Thoracic aorta (tissue), 2 donors: ENCODE measurements at regions not wholly inside any gene's neighbourhood (a gene's known extent, or its start where the extent isn't known, plus 50 kb on each side); places are given as distances from the start of the nearest gene placed in this dataset.

ENCODE experiments used
- ATAC-seq: fragments of 150-250 bp; one replicate; pipeline ENCODE4 v1.8.0; 2017; ENCODE audit warnings: low read depth; ENCODE audit not compliant: insufficient number of reproducible peaks, low FRiP score
- DNase-seq: peaks from one replicate; pipeline ENCODE4 v3.0.0-alpha.2; 2020; ENCODE audit warnings: low spot score
- H3K27ac ChIP-seq, 2 donors: fragments of 200-600 bp; sonication (generic); 1 replicate in 1 of 2; 2 replicates in 1 of 2; pipeline ENCODE4 v1.5.1; 2016; ENCODE audit warnings: mild to moderate bottlenecking in 2 of 2, moderate library complexity in 2 of 2
- H3K27me3 ChIP-seq: fragments of 200-600 bp; sonication (generic); replicated peaks from 2 replicates; pipeline ENCODE4 v1.6.0; 2016; ENCODE audit warnings: mild to moderate bottlenecking; ENCODE audit not compliant: insufficient read depth
- H3K36me3 ChIP-seq: fragments of 200-600 bp; sonication (generic); one replicate; pipeline ENCODE4 v1.5.1; 2016
- H3K4me1 ChIP-seq, 2 donors: fragments of 200-600 bp; sonication (generic); 1 replicate in 1 of 2; 2 replicates in 1 of 2; pipeline versions ENCODE4 v1.5.1 to v1.6.0; 2016; ENCODE audit warnings: low read depth in 2 of 2, mild to moderate bottlenecking in 1 of 2; ENCODE audit not compliant: control insufficient read depth in 1 of 2
- H3K4me3 ChIP-seq: fragments of 200-600 bp; sonication (generic); 2 replicates; pipeline ENCODE4 v1.5.1; 2016; ENCODE audit warnings: mild to moderate bottlenecking
- H3K9me3 ChIP-seq: fragments of 200-600 bp; sonication (generic); 2 replicates; pipeline ENCODE4 v1.5.1; 2016
- TF ChIP-seq, protein P1 (sequence below): fragments of 200-600 bp; sonication (generic); IDR thresholded peaks from one replicate; pipeline ENCODE4 v1.5.1; 2019; ENCODE audit warnings: antibody characterized with exemption

DNA sequence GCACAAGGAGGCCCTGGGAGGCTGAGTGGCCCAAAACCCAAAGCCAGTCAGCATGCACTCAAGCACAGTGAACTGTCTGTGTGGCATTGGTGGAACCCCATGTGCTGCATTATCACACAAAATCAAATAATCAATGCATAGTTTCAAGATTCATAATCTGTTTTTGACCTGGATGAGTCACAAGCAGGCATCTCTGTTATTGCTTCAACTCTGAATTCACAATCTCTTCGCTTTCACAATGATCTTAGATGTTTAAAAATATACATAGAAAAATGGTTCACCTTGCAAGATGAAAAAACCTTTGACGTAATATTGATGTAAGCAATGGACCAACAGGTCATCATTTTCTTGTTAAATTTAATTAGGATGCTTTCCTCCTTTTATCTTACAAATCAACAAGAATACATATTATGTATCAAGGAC, 455.4 kb downstream of the IRS2 start:
- TF ChIP-seq, protein P1, sequence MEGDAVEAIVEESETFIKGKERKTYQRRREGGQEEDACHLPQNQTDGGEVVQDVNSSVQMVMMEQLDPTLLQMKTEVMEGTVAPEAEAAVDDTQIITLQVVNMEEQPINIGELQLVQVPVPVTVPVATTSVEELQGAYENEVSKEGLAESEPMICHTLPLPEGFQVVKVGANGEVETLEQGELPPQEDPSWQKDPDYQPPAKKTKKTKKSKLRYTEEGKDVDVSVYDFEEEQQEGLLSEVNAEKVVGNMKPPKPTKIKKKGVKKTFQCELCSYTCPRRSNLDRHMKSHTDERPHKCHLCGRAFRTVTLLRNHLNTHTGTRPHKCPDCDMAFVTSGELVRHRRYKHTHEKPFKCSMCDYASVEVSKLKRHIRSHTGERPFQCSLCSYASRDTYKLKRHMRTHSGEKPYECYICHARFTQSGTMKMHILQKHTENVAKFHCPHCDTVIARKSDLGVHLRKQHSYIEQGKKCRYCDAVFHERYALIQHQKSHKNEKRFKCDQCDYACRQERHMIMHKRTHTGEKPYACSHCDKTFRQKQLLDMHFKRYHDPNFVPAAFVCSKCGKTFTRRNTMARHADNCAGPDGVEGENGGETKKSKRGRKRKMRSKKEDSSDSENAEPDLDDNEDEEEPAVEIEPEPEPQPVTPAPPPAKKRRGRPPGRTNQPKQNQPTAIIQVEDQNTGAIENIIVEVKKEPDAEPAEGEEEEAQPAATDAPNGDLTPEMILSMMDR: no peak

DNA sequence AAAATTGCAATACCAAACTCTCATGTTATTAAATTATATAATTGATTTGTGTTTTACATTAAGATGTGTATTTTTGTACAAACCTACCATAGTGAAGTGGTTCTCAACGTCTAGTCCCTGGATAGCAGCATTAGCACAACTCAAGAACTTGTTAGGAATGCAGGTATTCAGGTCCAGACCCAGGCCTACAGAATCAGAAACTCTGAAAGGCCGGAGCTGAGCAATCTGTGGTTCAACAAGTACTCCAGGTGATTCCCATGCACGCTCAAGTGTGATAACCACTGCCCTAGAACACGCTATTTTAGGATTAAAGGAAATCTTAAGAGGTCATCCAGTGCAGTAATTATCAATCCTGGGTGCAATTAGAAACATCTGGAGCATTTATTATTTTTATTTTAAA, 456.3 kb downstream of the IRS2 start:
- no peak for ATAC-seq
- H3K9me3 ChIP-seq: no peaks in the 10 kb centered on the region
- H3K4me3 ChIP-seq: no peak overlapping the region
- no peaks in the 10 kb centered on the region for H3K36me3 ChIP-seq
- TF ChIP-seq, protein P1: no peak
- no peak for DNase-seq
- no peaks in the 10 kb centered on the region for H3K4me1 ChIP-seq
- H3K27ac ChIP-seq: no peak overlapping the region
- no peaks in the 10 kb centered on the region for H3K27me3 ChIP-seq

More for the DNA sequence above, 455.4 kb downstream of the IRS2 start:
- Histone ChIP-seq H3K4me1 (no peaks in the 10 kb centered on the region), H3K27ac (no peak overlapping the region), H3K9me3 (no peaks in the 10 kb centered on the region), H3K27me3 (no peaks in the 10 kb centered on the region), H3K36me3 (no peaks in the 10 kb centered on the region), H3K4me3 (no peak overlapping the region)
- ATAC-seq: no peak
- DNase-seq: no peak

DNA sequence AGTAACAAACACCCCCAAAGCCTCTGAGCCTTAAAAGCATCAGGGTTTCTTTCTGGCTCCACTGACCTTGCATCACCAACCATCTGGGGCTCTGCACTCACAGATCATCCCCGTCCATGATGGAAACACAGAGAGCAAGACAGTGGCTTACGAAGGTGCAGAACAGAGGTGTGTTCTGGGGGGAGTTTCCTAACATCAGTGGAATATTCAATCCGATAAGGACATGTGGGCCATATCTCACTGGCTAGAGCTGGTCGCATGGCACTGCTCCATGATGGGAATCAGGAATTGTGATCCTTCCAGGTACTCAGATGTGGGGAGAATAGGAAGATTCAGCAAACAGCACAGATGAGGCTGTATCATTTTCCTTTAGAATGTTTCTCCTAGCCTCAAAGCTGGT, 457.2 kb downstream of the IRS2 start:
- Histone ChIP-seq H3K9me3 (no peaks in the 10 kb centered on the region), H3K36me3 (no peaks in the 10 kb centered on the region), H3K27ac (no peak overlapping the region), H3K4me1 (no peaks in the 10 kb centered on the region), H3K27me3 (no peaks in the 10 kb centered on the region), H3K4me3 (no peak overlapping the region)
- DNase-seq (no peak), ATAC-seq (no peak)
- TF ChIP-seq, protein P1: no peak

DNA sequence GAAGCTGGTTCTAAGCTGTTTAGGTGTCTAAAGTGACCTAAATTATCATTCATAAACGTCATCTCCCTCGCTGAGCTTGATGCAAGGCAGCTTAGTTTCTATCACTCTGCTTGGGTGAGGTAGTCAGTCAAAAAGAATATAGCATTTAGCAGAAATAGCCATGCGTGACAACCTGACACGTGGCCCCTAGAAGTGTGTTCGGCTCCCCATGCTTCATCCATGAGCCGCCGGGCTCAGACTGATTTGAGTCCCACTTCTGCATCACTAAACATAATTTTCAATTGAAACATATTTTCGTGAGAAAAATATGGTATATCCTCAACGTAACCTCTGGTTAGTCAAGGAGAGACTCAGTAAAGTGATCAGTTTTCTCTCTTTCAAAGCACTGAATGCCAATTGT, 459.8 kb downstream of the IRS2 start:
- Histone ChIP-seq H3K9me3 (no peaks in the 10 kb centered on the region), H3K27ac (no peak overlapping the region), H3K36me3 (no peaks in the 10 kb centered on the region), H3K27me3 (no peaks in the 10 kb centered on the region), H3K4me1 (no peaks in the 10 kb centered on the region), H3K4me3 (no peak overlapping the region)
- DNase-seq (no peak), ATAC-seq (no peak)
- TF ChIP-seq, protein P1: no peak

DNA sequence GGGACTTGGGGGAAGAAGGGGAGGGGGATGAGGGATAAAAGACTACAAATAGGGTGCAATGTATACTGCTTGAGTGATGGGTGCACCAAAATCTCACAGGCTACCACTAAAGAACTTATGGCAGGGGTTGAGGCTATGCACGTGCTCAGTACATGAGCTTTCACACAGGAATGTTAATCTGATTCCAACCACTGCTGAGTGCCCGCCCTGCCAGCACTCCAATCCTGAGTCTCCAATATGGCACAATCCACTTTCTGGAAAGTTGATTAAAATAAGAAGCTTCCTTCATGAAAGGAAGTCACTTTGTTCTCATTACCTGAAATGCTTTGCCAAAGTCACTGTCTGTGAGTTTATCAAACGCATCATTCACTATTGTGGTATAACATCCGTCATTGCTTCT, 463.0 kb downstream of the IRS2 start:
- Histone ChIP-seq H3K36me3 (no peaks in the 10 kb centered on the region), H3K4me3 (no peak overlapping the region), H3K4me1 (no peaks in the 10 kb centered on the region), H3K9me3 (no peaks in the 10 kb centered on the region), H3K27me3 (no peaks in the 10 kb centered on the region), H3K27ac (no peak overlapping the region)
- TF ChIP-seq, protein P1: no peak
- no peak for DNase-seq
- ATAC-seq: no peak
